Omental fat pad (tissue), 3 donors: ENCODE measurements at regions not wholly inside any gene's neighbourhood (a gene's known extent, or its start where the extent isn't known, plus 50 kb on each side); places are given as distances from the start of the nearest gene placed in this dataset.

Source experiments
- ATAC-seq: fragments of 150-250 bp; one replicate; pipeline ENCODE4 v1.9.1; 2016; ENCODE audit warnings: mild to moderate bottlenecking, moderate library complexity; ENCODE audit not compliant: low FRiP score
- DNase-seq: peaks from one replicate; pipeline ENCODE4 v3.0.0-alpha.2; 2019; ENCODE audit warnings: low spot score
- TF ChIP-seq, protein P1 (sequence below), 3 donors: fragments of 450-650 bp; IDR thresholded peaks; one replicate each; pipeline ENCODE4 v1.5.1; 2016 to 2017; ENCODE audit warnings: antibody characterized with exemption in 3 of 3, mild to moderate bottlenecking in 3 of 3, moderate library complexity in 2 of 3

DNA sequence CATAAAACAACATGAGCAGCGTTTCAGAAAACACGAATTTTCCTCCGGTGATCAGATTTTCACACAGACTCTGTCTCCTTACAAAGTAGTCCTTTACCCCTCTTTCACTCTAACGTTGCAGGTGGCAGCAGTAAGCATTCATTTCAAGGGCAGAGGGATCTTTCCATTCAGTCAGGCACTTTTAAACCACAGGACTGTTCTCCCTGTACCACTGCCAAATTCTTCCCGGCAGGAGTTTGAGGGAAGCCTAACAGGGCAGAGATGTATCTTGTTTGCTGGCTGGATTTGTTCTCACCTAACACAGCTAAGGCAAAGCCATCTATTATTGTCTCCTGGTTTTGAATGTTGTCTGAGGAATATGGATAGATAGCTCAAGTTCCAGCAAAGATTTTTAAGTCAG, 1187.3 kb upstream of the SEL1L start:
- DNase-seq (no peak), ATAC-seq (no peak)
- TF ChIP-seq, protein P1, sequence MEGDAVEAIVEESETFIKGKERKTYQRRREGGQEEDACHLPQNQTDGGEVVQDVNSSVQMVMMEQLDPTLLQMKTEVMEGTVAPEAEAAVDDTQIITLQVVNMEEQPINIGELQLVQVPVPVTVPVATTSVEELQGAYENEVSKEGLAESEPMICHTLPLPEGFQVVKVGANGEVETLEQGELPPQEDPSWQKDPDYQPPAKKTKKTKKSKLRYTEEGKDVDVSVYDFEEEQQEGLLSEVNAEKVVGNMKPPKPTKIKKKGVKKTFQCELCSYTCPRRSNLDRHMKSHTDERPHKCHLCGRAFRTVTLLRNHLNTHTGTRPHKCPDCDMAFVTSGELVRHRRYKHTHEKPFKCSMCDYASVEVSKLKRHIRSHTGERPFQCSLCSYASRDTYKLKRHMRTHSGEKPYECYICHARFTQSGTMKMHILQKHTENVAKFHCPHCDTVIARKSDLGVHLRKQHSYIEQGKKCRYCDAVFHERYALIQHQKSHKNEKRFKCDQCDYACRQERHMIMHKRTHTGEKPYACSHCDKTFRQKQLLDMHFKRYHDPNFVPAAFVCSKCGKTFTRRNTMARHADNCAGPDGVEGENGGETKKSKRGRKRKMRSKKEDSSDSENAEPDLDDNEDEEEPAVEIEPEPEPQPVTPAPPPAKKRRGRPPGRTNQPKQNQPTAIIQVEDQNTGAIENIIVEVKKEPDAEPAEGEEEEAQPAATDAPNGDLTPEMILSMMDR (IDR thresholded peaks at IDR 0.05), result no peak

DNA sequence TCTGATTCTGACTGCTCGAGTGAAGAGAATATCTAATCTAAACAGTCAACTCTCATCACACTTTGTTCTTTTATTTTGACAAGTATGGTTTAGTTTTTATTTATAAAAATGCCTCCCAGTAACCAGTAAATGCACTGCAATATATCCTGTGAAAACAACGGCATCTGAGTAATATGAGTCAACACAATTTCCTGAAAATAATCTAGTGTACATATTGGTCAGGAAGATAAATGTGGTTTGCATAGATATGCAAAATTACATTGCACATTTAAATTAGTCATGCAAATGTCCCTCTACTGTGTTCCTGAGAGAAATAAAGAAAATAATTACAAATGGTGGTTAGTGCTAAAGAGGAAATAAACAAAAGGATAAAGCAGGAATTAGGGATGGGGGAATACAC, 1190.7 kb upstream of the SEL1L start:
- DNase-seq, result no peak
- ATAC-seq, result no peak
- TF ChIP-seq, protein P1 (IDR thresholded peaks at IDR 0.05), result no peak

DNA sequence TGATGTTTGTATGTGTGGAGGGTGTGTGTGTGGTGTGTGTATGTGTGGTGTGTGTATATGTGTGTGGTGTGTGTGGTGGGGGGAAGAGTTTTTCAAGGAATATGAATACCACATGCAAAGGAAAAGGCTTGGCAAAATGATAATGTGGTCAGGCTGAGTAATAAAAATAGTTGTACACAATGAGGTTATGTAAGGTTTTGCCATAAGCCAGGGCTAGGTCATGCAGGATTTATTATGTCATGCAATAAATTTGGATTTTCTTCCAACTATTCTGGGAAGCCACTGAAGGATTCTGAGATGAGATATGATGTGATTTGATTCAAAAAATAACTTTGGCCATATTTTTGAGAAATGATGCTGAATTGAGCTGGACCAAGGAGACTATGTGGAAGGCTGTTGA, 1191.6 kb upstream of the SEL1L start:
- DNase-seq (no peak), ATAC-seq (no peak)
- TF ChIP-seq, protein P1 (IDR thresholded peaks at IDR 0.05), result no peak

DNA sequence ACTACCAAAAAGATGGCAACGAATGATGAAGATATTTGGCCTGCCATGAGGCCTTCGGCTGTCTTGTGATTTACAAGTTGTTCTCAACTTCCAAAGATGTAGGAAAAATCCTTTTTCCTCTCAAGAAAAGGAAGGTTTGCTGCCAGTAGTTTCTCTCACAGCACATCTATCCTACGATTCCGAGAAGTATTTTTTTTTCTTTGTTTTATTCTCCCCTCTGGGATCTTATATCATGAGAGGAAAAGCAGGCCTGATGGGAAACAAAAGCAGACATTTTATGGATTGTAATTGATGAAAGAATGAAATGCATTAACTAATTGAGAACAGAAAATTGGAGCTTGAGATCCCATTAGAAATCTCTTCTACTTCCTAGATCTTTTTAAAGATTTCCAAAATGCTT, 1197.9 kb upstream of the SEL1L start:
- TF ChIP-seq, protein P1 (IDR thresholded peaks at IDR 0.05), result no peak
- DNase-seq, result no peak
- ATAC-seq, result no peak

DNA sequence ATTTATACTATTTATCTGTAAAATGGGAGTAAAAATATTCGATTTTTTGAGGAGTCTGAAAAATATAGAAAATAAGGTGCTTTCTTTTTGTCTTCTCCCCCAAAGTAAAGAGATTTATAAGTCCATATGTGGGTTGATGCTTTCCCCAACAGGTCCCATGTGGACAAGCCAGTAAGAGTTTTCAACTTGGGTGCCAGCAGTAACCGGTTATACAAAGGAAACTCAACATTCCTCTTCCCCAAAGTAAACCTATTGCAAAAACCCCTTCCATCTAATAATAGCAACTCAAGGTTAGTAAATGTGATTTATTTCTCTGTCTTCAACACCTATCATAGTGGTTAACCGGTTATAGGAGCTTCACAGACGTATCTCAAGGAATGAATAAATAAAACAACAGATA, 1206.9 kb upstream of the SEL1L start:
- TF ChIP-seq, protein P1 (IDR thresholded peaks at IDR 0.05), result no peak
- no peak for ATAC-seq
- no peak for DNase-seq

DNA sequence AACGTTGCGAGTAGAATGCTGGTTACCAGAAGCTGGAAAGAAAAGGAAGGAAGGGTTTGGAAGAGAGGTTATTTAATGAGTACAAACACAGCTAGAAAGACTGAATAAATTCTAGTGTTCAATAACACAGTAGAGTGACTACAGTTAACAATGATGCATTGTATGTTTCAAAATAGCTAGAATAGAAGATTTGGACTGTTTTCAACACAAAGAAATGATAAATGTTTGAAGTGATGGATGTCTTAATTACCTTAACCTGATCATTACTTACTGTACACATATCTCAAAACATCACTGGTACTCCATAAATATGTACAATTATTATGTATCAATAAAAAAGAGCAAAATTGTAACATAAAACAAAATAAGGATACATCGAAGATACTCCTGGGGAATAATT, 1221.8 kb upstream of the SEL1L start:
- DNase-seq (no peak), ATAC-seq (no peak)
- TF ChIP-seq, protein P1 (IDR thresholded peaks at IDR 0.05), result no peak

DNA sequence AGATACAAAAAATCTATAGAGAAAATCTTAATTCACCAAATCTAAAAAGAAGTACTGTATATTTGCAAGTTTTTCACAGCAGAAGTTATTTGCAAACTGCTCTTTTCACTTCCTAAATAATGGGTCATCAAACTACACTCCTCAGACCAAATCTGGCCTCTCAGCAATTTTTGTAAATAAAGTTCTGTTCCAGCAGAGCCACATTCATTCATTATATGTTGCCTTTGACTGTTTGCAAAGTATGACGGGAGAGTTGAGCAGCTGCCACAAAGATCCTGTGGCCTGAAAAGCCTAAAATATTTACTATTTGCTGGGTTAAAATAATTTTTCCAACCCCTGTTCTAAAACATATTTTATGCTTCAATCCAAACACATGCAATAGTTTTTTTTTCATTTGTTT, 1222.3 kb upstream of the SEL1L start:
- DNase-seq, result no peak
- no peak for ATAC-seq
- TF ChIP-seq, protein P1 (IDR thresholded peaks at IDR 0.05), result no peak
